ENCODE measurements at regions not wholly inside any gene's neighbourhood (a gene's known extent, or its start where the extent isn't known, plus 50 kb on each side); places are given as distances from the start of the nearest gene placed in this dataset.

- no peaks in the 10 kb centered on the region for H3F3A ChIP-seq (ENCODE audit: insufficient read depth, low read length)
- DNase-seq: peak; percentile 60
- H3K9me2 ChIP-seq (replicated peaks; ENCODE audit: insufficient read depth, low read length): no peaks in the 10 kb centered on the region
- no peaks in the 10 kb centered on the region for H3K36me3 ChIP-seq (replicated peaks; ENCODE audit: insufficient read depth, low read length)
- H3K27ac ChIP-seq (ENCODE audit: low read length): no peak overlapping the region
- H4K20me1 ChIP-seq (ENCODE audit: insufficient read depth, low read length): no peaks in the 10 kb centered on the region
- no peaks in the 10 kb centered on the region for H3K27me3 ChIP-seq (replicated peaks; ENCODE audit: insufficient read depth, low read length)
- no peak overlapping the region for H3K4me3 ChIP-seq (ENCODE audit: low read length)
- H3K9ac ChIP-seq (ENCODE audit: low read length): no peak overlapping the region
- no peaks in the 10 kb centered on the region for H3K79me2 ChIP-seq (ENCODE audit: low read length)
- no peak overlapping the region for H2AFZ ChIP-seq (ENCODE audit: low read length)
- H3K9me3 ChIP-seq (replicated peaks; ENCODE audit: insufficient read depth, low read length): no peaks in the 10 kb centered on the region
- TF ChIP-seq EZH2phosphoT487 (IDR thresholded peaks at IDR 0.05; ENCODE audit: low read length) (no peak), EZH2 (optimal IDR thresholded peaks at IDR 0.05; ENCODE audit: low read depth, low read length) (no peak)
- TF ChIP-seq, protein P1, sequence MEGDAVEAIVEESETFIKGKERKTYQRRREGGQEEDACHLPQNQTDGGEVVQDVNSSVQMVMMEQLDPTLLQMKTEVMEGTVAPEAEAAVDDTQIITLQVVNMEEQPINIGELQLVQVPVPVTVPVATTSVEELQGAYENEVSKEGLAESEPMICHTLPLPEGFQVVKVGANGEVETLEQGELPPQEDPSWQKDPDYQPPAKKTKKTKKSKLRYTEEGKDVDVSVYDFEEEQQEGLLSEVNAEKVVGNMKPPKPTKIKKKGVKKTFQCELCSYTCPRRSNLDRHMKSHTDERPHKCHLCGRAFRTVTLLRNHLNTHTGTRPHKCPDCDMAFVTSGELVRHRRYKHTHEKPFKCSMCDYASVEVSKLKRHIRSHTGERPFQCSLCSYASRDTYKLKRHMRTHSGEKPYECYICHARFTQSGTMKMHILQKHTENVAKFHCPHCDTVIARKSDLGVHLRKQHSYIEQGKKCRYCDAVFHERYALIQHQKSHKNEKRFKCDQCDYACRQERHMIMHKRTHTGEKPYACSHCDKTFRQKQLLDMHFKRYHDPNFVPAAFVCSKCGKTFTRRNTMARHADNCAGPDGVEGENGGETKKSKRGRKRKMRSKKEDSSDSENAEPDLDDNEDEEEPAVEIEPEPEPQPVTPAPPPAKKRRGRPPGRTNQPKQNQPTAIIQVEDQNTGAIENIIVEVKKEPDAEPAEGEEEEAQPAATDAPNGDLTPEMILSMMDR (IDR thresholded peaks at IDR 0.05; ENCODE audit: low read length): peak; percentile 66
- H3K4me1 ChIP-seq (ENCODE audit: low read length): no peaks in the 10 kb centered on the region
- H3K4me2 ChIP-seq (ENCODE audit: low read depth, low read length): no peak overlapping the region
Observed at GRCh38 chr2:193584522-193584938, 1389.8 kb upstream of the TMEFF2 start.

GRCh38 chr2:193583638-193584400, 1389.1 kb upstream of the TMEFF2 start:
- Histone ChIP-seq H3K9ac (ENCODE audit: low read length) (no peak overlapping the region), H3K79me2 (ENCODE audit: low read length) (no peaks in the 10 kb centered on the region), H3K27ac (ENCODE audit: low read length) (no peak overlapping the region), H3K27me3 (replicated peaks; ENCODE audit: insufficient read depth, low read length) (no peaks in the 10 kb centered on the region), H4K20me1 (ENCODE audit: insufficient read depth, low read length) (no peaks in the 10 kb centered on the region), H3K36me3 (replicated peaks; ENCODE audit: insufficient read depth, low read length) (no peaks in the 10 kb centered on the region), H3K9me2 (replicated peaks; ENCODE audit: insufficient read depth, low read length) (no peaks in the 10 kb centered on the region), H2AFZ (ENCODE audit: low read length) (no peak overlapping the region), H3K4me3 (ENCODE audit: low read length) (no peak overlapping the region), H3K9me3 (replicated peaks; ENCODE audit: insufficient read depth, low read length) (no peaks in the 10 kb centered on the region), H3K4me1 (ENCODE audit: low read length) (no peaks in the 10 kb centered on the region), H3F3A (ENCODE audit: insufficient read depth, low read length) (no peaks in the 10 kb centered on the region), H3K4me2 (ENCODE audit: low read depth, low read length) (no peak overlapping the region)
- no peak for TF ChIP-seq EZH2 (optimal IDR thresholded peaks at IDR 0.05; ENCODE audit: low read depth, low read length)
- TF ChIP-seq EZH2phosphoT487 (IDR thresholded peaks at IDR 0.05; ENCODE audit: low read length): no peak
- TF ChIP-seq, protein P1 (IDR thresholded peaks at IDR 0.05; ENCODE audit: low read length): no peak
- DNase-seq: no peak

GRCh38 chr2:193581807-193582206, 1387.1 kb upstream of the TMEFF2 start:
- no peaks in the 10 kb centered on the region for H4K20me1 ChIP-seq (ENCODE audit: insufficient read depth, low read length)
- no peak overlapping the region for H3K27ac ChIP-seq (ENCODE audit: low read length)
- H3K4me3 ChIP-seq (ENCODE audit: low read length): no peak overlapping the region
- H2AFZ ChIP-seq (ENCODE audit: low read length): no peak overlapping the region
- H3F3A ChIP-seq (ENCODE audit: insufficient read depth, low read length): no peaks in the 10 kb centered on the region
- H3K9me3 ChIP-seq (replicated peaks; ENCODE audit: insufficient read depth, low read length): no peaks in the 10 kb centered on the region
- DNase-seq: no peak
- no peaks in the 10 kb centered on the region for H3K79me2 ChIP-seq (ENCODE audit: low read length)
- H3K4me2 ChIP-seq (ENCODE audit: low read depth, low read length): no peak overlapping the region
- TF ChIP-seq EZH2phosphoT487 (IDR thresholded peaks at IDR 0.05; ENCODE audit: low read length) (no peak), EZH2 (optimal IDR thresholded peaks at IDR 0.05; ENCODE audit: low read depth, low read length) (no peak)
- TF ChIP-seq, protein P1 (IDR thresholded peaks at IDR 0.05; ENCODE audit: low read length): no peak
- no peaks in the 10 kb centered on the region for H3K4me1 ChIP-seq (ENCODE audit: low read length)
- H3K9me2 ChIP-seq (replicated peaks; ENCODE audit: insufficient read depth, low read length): no peaks in the 10 kb centered on the region
- no peak overlapping the region for H3K9ac ChIP-seq (ENCODE audit: low read length)
- no peaks in the 10 kb centered on the region for H3K27me3 ChIP-seq (replicated peaks; ENCODE audit: insufficient read depth, low read length)
- H3K36me3 ChIP-seq (replicated peaks; ENCODE audit: insufficient read depth, low read length): no peaks in the 10 kb centered on the region
